Stimulated activated CD8-positive, alpha-beta memory T cell treated with anti-CD3 and anti-CD28 coated beads, Interleukin-15, amount 100 ng/mL, for 4 hours (primary cell): ENCODE measurements at regions not wholly inside any gene's neighbourhood (a gene's known extent, or its start where the extent isn't known, plus 50 kb on each side); places are given as distances from the start of the nearest gene placed in this dataset.
A peak's percentile ranks its signal among the peaks of the same experiment; 100 is the strongest.
"Not testable (repeated sequence)": the region's sequence is repeated elsewhere in the genome, so short reads cannot be mapped to it uniquely, and the experiment has no call there.

Experiments
- DNase-seq, 2 donors: peaks; one replicate each; pipeline ENCODE4 v3.0.0-alpha.2; 2020; ENCODE audit warnings: low read depth in 2 of 2

GRCh38 chr12:131511803-131512561 is 198.9 kb upstream of the SFSWAP start:
- no peak for DNase-seq

GRCh38 chr12:131513606-131514005 is 197.3 kb upstream of the SFSWAP start:
- no peak for DNase-seq

- not testable (repeated sequence) for DNase-seq
Observed at GRCh38 chr12:131520553-131520952, 190.3 kb upstream of the SFSWAP start.

- no peak for DNase-seq
Observed at GRCh38 chr12:131521326-131521725, 189.6 kb upstream of the SFSWAP start.

GRCh38 chr12:131525795-131526508 is 184.9 kb upstream of the SFSWAP start:
- no peak for DNase-seq

GRCh38 chr12:131527092-131527491 is 183.8 kb upstream of the SFSWAP start:
- DNase-seq = no peak

DNA sequence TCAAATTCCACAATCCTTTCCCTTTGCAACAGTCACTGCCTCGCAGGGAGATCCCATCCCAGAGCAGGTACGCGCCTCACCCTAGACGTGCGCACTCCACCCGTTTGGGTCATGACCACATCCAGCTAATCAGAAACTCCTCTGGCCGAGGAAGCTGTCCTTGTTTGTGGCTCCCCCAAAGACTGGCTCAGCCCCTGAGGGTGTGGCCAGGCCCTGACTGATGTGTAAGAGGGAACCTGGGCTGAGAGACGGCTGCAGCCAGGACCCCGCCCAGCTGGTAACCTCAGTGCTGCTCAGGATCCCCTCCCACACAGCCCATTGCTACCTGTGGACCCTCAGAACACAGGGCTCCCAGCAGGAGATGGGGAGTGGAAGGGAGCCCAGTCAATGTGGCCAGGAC is 183.2 kb upstream of the SFSWAP start:
- no peak for DNase-seq

DNA sequence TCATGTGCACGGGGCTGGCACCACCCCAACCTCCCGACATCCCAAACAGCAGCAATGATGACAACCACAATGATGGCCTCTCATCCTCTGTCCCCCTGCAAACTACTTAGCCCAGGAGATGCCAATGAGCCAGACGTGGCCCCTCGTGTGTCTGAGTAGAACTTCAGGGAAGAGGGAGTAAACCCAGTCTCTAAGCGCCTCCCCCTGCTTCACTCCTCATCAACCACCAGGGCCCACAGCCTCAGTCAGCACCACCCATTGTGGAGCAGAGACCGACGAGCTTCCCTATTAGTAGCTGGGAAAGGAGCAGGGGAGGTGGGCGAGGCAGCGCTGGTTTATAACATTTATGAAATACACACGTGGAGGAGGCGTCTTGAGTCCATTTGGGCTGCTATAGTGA is 182.7 kb upstream of the SFSWAP start:
- DNase-seq = no peak

- DNase-seq = no peak
Observed at GRCh38 chr12:131528667-131529066, 182.2 kb upstream of the SFSWAP start.

GRCh38 chr12:131529196-131530040 is 181.5 kb upstream of the SFSWAP start:
- no peak for DNase-seq

DNA sequence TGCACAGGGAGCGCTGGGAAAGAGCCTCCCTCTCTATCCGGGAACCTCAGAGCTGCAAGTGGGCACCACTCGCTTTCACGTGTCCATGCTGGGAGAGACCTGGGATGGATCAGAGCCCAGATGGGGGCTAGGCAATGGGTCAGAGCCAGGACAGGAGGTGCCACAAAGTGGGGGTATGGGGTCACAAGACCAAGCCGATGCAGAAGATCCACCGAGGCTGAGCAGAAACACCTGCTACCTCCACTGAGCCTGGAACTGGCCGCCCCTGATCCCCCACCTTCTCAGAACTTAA is 180.9 kb upstream of the SFSWAP start:
- no peak for DNase-seq

DNA sequence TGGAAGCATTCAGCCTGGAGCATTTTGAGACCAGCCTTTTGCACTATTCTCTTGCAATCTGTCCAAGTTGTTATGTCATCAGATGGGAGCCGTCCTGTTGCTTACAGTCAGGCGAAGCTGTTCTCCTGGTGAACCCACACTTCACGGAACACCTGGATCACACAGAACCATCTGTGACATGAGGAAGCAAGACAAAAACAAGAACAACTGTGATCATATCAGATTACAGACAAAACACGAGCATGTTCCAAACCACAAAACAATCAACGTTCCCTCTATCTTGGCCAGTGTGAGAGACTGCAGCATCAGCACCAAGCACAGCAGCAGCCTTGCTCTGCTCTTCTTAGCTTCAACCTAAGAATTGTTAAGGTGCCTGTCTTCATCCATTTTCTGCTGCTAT is 180.5 kb upstream of the SFSWAP start:
- DNase-seq = no peak

GRCh38 chr12:131533139-131533538 is 177.8 kb upstream of the SFSWAP start:
- DNase-seq = no peak

DNA sequence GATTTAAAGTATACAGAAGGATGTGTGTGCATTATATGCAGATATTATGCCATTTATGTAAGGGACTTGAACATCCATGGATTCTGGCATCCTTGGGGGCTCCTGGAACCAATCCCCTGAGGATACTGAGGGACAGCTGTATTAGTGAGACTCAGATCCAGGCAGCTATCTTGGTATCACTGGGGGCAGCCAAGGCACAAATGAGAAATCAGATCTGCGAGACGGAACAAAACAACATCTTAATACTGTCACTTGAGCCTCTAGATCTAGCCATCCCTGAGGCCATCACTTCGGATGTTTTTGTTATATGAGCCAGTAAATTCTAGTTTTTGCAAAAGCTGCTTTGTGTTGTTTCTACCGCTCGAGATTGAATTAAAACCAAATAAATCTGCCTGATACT is 175.1 kb upstream of the SFSWAP start:
- DNase-seq = no peak

GRCh38 chr12:131536337-131536736 is 174.6 kb upstream of the SFSWAP start:
- peak in 1 of 2 donors; percentile 12 for DNase-seq

- DNase-seq = no peak
Observed at GRCh38 chr12:131536766-131537165, 174.1 kb upstream of the SFSWAP start.

- no peak for DNase-seq
Observed at GRCh38 chr12:131537267-131537958, 173.5 kb upstream of the SFSWAP start.

DNA sequence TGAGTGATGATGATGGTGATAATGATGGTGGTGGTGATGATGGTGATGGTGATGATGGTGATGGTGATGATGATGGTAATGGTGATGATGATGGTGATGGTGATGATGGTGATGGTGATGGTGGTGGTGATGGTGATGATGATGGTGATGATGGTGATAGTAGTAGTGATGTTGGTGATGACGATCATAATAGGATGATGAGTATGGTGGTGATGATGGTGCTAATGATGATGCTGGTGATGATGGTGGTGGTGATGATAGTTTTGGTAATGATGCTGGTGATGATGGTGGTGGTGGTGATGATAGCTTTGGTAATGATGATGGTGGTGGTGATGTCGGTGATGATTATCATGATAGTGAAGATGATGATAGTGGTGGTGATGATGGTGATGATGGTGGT is 171.5 kb upstream of the SFSWAP start:
- DNase-seq = no peak

- no peak for DNase-seq
Observed at GRCh38 chr12:131540138-131540623, 170.7 kb upstream of the SFSWAP start.

GRCh38 chr12:131541512-131541911 is 169.4 kb upstream of the SFSWAP start:
- not testable (repeated sequence) for DNase-seq

DNA sequence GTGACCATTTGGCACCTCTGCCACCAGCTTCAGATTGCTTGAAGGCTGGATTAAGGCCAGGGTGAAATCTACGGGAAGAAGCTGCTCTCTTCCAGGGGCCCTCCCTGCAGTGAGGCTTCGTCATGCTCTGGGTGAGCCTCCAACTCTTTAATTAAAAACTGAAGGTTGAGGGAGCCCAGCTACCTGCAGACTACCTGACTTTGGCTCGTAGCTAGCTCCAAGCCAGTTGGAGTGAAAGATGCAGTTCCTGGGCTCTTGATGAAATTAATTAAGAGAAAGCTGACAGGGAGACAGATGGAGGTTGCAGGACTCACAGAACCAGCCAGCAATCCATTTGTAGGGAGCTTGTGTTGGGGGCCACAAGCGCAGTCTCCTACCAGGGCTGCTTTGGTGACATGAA is 168.5 kb upstream of the SFSWAP start:
- DNase-seq = no peak

- DNase-seq = no peak
Observed at GRCh38 chr12:131543040-131543439, 167.8 kb upstream of the SFSWAP start.
